ENCODE measurements at regions not wholly inside any gene's neighbourhood (a gene's known extent, or its start where the extent isn't known, plus 50 kb on each side); places are given as distances from the start of the nearest gene placed in this dataset.

GRCh38 chr5:93096561-93096960, 484.5 kb downstream of the NR2F1-AS1 start:
- POLR2A ChIA-PET = no interaction called here
- CTCF ChIA-PET = interaction anchor here (1.0 kb wide), 1 partner anchor 106 kb away, joined by 3 read pairs; no protein-coding TSS in a partner anchor
- no peak for TF ChIP-seq CTCF (IDR thresholded peaks at IDR 0.05; ENCODE audit: control extremely low read depth, extremely low read depth, low read depth, missing control alignments)
- no peak for DNase-seq (ENCODE audit: extremely low spot score)

- DNase-seq (ENCODE audit: extremely low spot score) = no peak
- POLR2A ChIA-PET = no interaction called here
- CTCF ChIA-PET = no interaction called here
- TF ChIP-seq CTCF (IDR thresholded peaks at IDR 0.05; ENCODE audit: control extremely low read depth, extremely low read depth, low read depth, missing control alignments) = no peak
Observed at GRCh38 chr5:93092349-93093105, 488.5 kb downstream of the NR2F1-AS1 start.

GRCh38 chr5:93090698-93091097, 490.3 kb downstream of the NR2F1-AS1 start:
- ChIA-PET CTCF (interaction anchor here (1.2 kb wide), 1 partner anchor 39 kb away, joined by 3 read pairs; no protein-coding TSS in a partner anchor), POLR2A (no interaction called here)
- DNase-seq (ENCODE audit: extremely low spot score) = no peak
- TF ChIP-seq CTCF (IDR thresholded peaks at IDR 0.05; ENCODE audit: control extremely low read depth, extremely low read depth, low read depth, missing control alignments) = no peak

GRCh38 chr5:93088592-93089389, 492.2 kb downstream of the NR2F1-AS1 start:
- no peak for TF ChIP-seq CTCF (IDR thresholded peaks at IDR 0.05; ENCODE audit: control extremely low read depth, extremely low read depth, low read depth, missing control alignments)
- DNase-seq (ENCODE audit: extremely low spot score) = no peak
- ChIA-PET POLR2A (no interaction called here), CTCF (interaction anchor here (1.3 kb wide), 1 partner anchor 9 kb away, joined by 3 read pairs; no protein-coding TSS in a partner anchor)

GRCh38 chr5:93087326-93087725, 493.7 kb downstream of the NR2F1-AS1 start:
- ChIA-PET POLR2A (no interaction called here), CTCF (interaction anchor here (0.8 kb wide), 1 partner anchor 12 kb away, joined by 3 read pairs; no protein-coding TSS in a partner anchor)
- DNase-seq (ENCODE audit: extremely low spot score) = no peak
- no peak for TF ChIP-seq CTCF (IDR thresholded peaks at IDR 0.05; ENCODE audit: control extremely low read depth, extremely low read depth, low read depth, missing control alignments)

GRCh38 chr5:93082981-93083380, 498.0 kb downstream of the NR2F1-AS1 start:
- CTCF ChIA-PET = no interaction called here
- TF ChIP-seq CTCF (IDR thresholded peaks at IDR 0.05; ENCODE audit: control extremely low read depth, extremely low read depth, low read depth, missing control alignments) = no peak
- POLR2A ChIA-PET = no interaction called here
- no peak for DNase-seq (ENCODE audit: extremely low spot score)

All from GM10248 (cell line).